GM10266 (cell line): ENCODE measurements at regions not wholly inside any gene's neighbourhood (a gene's known extent, or its start where the extent isn't known, plus 50 kb on each side); places are given as distances from the start of the nearest gene placed in this dataset.

ENCODE experiments used
- DNase-seq: peaks from one replicate; pipeline ENCODE4 v3.0.0; 2012; ENCODE audit errors: extremely low spot score
- TF ChIP-seq, protein P1 (sequence below): IDR thresholded peaks from 2 replicates; pipeline ENCODE4 v1.5.1; 2012; ENCODE audit warnings: mild to moderate bottlenecking, low read depth; ENCODE audit not compliant: control insufficient read depth, insufficient read depth; ENCODE audit errors: missing control alignments

DNA sequence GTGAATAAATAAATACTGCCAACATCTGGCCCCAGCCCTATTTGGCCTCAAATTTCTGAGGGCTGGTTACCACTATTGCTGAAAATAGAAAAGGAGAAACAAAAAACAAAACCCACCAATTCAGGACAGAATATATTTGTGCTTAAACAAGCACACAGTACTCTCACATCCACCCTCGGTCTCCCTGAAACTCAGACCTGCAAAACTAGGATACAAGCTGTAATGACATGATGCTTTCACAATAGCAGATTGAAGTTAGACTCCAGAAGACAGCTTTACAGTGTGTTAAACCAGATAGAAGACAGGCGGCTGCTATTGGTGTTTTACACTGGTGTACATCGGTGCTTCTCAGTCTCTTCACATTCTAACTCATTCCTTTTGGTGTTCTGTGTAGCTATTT is 214.9 kb upstream of the DMRT1 start:
- TF ChIP-seq, protein P1, sequence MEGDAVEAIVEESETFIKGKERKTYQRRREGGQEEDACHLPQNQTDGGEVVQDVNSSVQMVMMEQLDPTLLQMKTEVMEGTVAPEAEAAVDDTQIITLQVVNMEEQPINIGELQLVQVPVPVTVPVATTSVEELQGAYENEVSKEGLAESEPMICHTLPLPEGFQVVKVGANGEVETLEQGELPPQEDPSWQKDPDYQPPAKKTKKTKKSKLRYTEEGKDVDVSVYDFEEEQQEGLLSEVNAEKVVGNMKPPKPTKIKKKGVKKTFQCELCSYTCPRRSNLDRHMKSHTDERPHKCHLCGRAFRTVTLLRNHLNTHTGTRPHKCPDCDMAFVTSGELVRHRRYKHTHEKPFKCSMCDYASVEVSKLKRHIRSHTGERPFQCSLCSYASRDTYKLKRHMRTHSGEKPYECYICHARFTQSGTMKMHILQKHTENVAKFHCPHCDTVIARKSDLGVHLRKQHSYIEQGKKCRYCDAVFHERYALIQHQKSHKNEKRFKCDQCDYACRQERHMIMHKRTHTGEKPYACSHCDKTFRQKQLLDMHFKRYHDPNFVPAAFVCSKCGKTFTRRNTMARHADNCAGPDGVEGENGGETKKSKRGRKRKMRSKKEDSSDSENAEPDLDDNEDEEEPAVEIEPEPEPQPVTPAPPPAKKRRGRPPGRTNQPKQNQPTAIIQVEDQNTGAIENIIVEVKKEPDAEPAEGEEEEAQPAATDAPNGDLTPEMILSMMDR = no peak
- peak; percentile 41 for DNase-seq

DNA sequence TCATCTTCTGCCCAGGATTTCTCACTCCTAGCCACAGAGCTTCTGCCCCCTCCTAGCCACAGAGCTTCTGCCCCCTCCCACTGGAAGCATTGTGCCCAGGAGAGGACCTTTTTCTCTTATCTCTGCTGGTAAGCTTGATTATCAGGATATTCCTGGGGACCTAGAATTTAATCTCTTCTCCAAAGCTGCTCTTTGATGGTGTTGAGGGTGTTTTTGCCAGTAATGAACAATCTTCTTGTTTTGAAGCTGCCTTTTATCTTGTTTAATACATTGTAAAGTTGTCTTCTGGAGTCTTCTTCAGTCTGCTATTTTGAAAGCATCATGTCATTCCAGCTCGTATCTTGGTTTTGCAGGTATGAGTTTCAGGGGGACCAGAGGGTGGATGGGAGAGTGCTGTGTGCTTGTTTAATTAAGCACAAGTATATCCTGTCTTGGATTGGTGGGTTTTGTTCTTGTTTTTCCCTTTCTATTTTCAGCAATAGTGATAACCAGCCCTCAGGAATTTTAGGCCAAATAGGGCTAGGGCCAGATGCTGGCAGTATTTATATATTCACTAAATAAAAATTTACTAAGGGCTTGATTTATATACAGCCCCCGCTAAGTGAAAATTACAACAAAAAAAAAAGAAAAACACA is 214.0 kb upstream of the DMRT1 start:
- TF ChIP-seq, protein P1 = no peak
- no peak for DNase-seq

DNA sequence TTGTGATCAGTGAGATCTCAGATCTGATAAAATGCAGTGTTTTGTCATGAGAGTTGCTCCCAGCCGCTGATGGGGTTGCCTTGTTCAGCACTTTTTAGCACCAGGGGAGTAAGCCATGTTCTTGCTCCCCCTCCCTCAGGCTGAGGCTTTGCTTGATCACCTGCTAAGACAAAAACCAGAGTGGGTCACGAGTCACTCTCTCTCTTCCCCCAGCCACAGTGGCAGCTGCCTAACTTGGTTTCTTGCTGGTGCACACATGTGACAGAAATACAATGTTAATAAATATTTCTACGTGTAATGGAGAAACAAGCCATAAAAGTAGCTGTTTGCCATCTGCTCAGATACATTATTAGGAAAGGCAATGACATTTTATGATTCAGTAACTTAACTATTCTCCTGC is 212.4 kb upstream of the DMRT1 start:
- DNase-seq = peak; percentile 26
- TF ChIP-seq, protein P1 = no peak

DNA sequence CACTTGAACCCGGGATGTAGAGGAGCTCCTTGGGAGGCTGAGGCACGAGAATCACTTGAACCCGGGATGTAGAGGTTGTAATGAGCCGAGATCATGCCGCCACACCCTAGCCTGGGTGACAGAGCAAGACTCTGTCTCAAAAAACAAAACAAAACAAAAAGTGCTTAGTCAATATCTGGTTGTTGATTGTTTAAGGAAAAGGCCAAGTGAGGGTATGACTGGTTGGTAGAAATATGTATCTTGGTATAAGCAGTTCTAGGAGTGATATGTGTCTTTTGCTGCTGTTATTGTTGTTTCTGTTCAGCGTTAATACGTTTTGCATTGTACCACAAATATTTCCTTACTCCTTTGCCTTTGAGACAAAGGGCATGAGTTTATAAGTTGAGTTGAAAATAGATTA is 210.7 kb upstream of the DMRT1 start:
- DNase-seq = no peak
- TF ChIP-seq, protein P1 = no peak

DNA sequence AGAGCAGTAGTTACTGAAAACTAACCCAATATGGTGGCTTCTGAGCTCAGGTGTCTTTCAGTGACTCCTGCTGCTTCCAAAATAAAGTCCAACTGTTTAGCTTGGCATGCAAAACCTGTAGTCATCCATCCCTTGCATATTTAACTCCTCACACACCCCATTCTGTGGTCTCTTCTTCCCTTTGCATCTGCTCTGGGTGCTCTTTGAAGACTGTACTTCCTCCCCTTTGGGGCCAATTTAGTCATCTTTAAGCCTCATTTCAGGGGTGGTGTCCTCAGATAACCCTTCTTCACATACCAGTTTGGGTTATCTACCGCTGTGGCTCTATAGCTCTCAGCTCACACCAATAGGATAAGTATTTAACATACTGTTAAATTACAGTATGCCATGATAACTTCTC is 209.9 kb upstream of the DMRT1 start:
- DNase-seq = no peak
- TF ChIP-seq, protein P1 = no peak

DNA sequence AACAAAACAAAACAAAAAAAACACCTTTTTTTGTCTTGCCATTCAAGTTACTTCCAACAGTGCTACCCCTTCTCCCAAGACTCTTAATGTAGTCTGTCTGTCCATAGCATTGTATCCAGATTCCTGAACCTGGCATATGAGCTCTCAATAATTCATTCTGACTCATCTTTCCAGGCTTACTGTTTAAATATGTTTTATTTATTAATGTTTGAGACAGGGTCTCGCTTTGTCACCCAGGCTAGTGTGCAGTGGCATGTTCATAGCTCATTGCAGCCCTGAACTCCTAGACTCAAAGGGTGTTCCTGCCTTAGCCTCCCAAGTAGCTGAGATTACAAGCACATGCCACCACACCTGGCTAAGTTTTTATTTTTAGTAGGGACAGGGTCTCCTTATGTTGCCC is 208.0 kb upstream of the DMRT1 start:
- no peak for DNase-seq
- TF ChIP-seq, protein P1 = no peak

DNA sequence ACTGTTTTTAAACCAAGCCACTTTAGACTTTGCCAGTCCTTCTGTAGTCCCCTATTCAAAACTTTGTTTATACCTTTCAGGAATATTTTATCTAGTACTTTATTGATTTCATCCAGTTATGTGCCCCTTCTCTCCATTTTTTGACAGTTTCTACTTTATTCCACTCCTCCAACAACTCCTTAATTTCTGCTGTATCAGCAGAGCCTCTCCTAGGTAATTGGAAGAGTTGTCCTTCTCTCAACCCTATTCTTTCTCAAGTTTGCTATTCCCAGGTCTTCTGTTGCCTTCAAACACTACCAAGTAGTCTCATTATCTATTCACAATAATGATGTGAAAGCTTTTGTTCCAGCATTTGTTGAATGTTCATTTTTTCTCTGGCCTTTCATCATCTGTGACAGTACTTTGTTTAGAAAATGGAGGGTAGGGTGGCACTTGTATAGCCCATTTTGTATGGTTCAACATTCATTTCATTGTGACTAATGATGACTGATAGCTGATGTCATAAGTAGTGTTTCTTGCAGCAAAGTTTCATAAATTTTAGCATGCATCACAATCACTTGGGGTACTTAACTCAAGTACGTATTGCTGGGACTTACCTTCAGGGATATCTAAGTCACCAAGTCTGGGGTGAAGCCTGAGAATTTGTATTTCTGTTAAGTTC is 204.4 kb upstream of the DMRT1 start:
- DNase-seq = no peak
- TF ChIP-seq, protein P1 = no peak
